ENCODE measurements at regions not wholly inside any gene's neighbourhood (a gene's known extent, or its start where the extent isn't known, plus 50 kb on each side); places are given as distances from the start of the nearest gene placed in this dataset.

DNA sequence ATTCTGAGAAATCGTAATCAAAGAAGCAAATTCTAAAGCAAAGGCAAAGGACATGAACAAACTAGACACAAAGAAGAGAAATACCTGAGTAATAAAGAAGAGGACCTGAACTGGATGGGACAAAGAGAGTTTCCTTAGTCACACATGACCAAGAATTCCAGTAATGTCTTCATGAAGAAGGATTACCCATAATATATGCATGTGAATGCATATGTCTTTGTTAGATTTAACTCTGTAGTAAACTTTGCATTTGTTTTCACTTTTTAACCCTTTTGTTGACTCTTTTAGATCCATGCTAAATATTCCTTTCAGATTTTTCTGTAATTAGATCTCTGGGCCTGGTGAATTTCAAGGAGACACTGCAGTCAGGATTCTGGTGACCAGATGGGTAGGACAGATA lies 279.8 kb downstream of the ARRDC4 start:
- TF ChIP-seq, protein P1, sequence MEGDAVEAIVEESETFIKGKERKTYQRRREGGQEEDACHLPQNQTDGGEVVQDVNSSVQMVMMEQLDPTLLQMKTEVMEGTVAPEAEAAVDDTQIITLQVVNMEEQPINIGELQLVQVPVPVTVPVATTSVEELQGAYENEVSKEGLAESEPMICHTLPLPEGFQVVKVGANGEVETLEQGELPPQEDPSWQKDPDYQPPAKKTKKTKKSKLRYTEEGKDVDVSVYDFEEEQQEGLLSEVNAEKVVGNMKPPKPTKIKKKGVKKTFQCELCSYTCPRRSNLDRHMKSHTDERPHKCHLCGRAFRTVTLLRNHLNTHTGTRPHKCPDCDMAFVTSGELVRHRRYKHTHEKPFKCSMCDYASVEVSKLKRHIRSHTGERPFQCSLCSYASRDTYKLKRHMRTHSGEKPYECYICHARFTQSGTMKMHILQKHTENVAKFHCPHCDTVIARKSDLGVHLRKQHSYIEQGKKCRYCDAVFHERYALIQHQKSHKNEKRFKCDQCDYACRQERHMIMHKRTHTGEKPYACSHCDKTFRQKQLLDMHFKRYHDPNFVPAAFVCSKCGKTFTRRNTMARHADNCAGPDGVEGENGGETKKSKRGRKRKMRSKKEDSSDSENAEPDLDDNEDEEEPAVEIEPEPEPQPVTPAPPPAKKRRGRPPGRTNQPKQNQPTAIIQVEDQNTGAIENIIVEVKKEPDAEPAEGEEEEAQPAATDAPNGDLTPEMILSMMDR (IDR thresholded peaks at IDR 0.05; ENCODE audit: insufficient read depth, low read depth, low read length) = no peak
- no peak for TF ChIP-seq EZH2 (IDR thresholded peaks at IDR 0.05; ENCODE audit: insufficient read depth, low read length)
